ENCODE measurements at regions not wholly inside any gene's neighbourhood (a gene's known extent, or its start where the extent isn't known, plus 50 kb on each side); places are given as distances from the start of the nearest gene placed in this dataset.

DNA sequence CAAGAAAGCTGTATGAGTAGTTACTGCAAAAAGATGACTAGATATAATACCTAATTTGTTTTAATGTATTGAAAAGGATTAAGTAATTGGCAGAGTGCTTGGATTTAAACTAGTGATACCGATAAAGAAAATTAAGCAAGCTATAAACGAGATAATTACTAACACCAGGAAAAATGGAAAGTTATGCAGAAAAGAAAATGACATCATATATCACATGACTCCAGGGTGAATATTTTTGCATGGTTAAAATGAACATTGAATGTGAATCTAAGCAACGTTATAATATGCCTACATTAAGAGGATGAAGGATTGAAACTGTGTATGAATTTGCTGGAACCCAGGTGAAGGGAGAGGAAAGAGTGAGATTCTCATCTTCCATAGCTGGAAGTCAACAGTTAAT is 644.4 kb downstream of the ADGRL2 start:
- Histone ChIP-seq H3K36me3 (no peaks in the 10 kb centered on the region), H3K4me3 (no peak overlapping the region), H3K9me3 (no peaks in the 10 kb centered on the region), H3K27ac (no peak overlapping the region), H3K4me1 (no peaks in the 10 kb centered on the region), H3K27me3 (no peaks in the 10 kb centered on the region)
- DNase-seq (no peak), ATAC-seq (no peak)
- in situ Hi-C loops (cut with MboI; ENCODE audit: low sequenced_read_pairs in 4 of 4): no loop called here
- TF ChIP-seq, protein P1, sequence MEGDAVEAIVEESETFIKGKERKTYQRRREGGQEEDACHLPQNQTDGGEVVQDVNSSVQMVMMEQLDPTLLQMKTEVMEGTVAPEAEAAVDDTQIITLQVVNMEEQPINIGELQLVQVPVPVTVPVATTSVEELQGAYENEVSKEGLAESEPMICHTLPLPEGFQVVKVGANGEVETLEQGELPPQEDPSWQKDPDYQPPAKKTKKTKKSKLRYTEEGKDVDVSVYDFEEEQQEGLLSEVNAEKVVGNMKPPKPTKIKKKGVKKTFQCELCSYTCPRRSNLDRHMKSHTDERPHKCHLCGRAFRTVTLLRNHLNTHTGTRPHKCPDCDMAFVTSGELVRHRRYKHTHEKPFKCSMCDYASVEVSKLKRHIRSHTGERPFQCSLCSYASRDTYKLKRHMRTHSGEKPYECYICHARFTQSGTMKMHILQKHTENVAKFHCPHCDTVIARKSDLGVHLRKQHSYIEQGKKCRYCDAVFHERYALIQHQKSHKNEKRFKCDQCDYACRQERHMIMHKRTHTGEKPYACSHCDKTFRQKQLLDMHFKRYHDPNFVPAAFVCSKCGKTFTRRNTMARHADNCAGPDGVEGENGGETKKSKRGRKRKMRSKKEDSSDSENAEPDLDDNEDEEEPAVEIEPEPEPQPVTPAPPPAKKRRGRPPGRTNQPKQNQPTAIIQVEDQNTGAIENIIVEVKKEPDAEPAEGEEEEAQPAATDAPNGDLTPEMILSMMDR (IDR thresholded peaks at IDR 0.05 in 4 of 5, conservative IDR thresholded peaks at IDR 0.05 in 1 of 5): no peak
- no peak for TF ChIP-seq POLR2A (IDR thresholded peaks at IDR 0.05)
- intact Hi-C loops (cut with DNase I; ENCODE audit: low total_unique reads): no loop called here

DNA sequence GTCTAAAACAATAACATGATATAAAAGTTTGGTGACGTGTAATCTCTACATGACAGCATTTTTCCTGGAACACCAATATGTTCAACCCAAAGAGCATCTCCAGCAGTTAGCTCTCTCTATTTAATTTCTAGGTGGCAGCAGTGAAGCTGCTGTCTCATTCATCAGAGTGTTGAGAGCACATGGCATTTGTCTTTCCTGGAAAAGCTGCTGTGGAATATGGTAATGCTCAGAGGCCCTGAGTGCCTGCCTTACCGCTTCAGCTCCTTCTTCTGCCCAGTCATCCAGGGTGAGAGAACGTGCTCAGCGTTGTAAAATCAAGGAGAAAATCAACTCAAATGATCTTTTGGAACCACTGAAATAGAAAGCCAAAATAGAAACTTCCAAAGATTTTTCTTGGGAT is 640.7 kb downstream of the ADGRL2 start:
- H3K4me3 ChIP-seq: no peak overlapping the region
- H3K4me1 ChIP-seq: no peaks in the 10 kb centered on the region
- H3K36me3 ChIP-seq: no peaks in the 10 kb centered on the region
- H3K27me3 ChIP-seq: no peaks in the 10 kb centered on the region
- intact Hi-C loops (cut with DNase I; ENCODE audit: low total_unique reads): no loop called here
- no peak overlapping the region for H3K27ac ChIP-seq
- in situ Hi-C loops (cut with MboI; ENCODE audit: low sequenced_read_pairs in 4 of 4): no loop called here
- H3K9me3 ChIP-seq: no peaks in the 10 kb centered on the region
- ATAC-seq (no peak), DNase-seq (no peak)
- TF ChIP-seq, protein P1 (IDR thresholded peaks at IDR 0.05 in 4 of 5, conservative IDR thresholded peaks at IDR 0.05 in 1 of 5): no peak
- no peak for TF ChIP-seq POLR2A (IDR thresholded peaks at IDR 0.05)

DNA sequence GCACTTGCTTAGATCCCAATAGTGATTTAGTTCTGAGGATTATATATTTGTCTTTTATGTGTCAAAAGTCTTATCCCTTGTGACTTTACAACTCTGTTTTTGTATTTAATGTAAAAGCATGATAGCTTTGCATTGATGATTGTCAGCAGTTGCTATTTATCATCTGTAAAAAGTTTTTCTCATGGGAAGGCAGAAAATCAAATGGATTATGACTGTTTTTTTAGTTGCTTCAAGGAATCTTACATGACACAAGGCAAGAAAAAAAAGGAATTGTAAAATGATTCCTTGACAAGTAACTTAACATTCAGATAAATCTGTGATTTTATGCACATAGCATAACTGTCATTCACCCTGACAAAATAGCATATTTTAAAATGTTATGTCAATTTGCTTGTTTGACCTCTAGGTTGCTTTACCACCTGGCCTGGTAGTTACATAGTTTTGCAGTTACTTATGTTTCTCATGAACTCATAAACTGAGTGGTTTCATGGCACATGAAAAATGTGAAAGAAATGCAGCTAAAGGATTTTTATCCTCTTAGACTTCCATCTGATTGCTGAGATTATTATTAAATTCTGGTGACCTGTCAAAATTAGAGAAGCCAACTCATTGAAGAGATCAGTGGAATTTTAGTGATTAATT is 622.6 kb downstream of the ADGRL2 start:
- H3K27ac ChIP-seq: no peak overlapping the region
- no peak overlapping the region for H3K4me3 ChIP-seq
- ATAC-seq (no peak), DNase-seq (no peak)
- no peaks in the 10 kb centered on the region for H3K4me1 ChIP-seq
- in situ Hi-C loops (cut with MboI; ENCODE audit: low sequenced_read_pairs in 4 of 4): no loop called here
- TF ChIP-seq, protein P1 (IDR thresholded peaks at IDR 0.05 in 4 of 5, conservative IDR thresholded peaks at IDR 0.05 in 1 of 5): no peak
- no peaks in the 10 kb centered on the region for H3K27me3 ChIP-seq
- no peaks in the 10 kb centered on the region for H3K9me3 ChIP-seq
- intact Hi-C loops (cut with DNase I; ENCODE audit: low total_unique reads): no loop called here
- H3K36me3 ChIP-seq: no peaks in the 10 kb centered on the region

DNA sequence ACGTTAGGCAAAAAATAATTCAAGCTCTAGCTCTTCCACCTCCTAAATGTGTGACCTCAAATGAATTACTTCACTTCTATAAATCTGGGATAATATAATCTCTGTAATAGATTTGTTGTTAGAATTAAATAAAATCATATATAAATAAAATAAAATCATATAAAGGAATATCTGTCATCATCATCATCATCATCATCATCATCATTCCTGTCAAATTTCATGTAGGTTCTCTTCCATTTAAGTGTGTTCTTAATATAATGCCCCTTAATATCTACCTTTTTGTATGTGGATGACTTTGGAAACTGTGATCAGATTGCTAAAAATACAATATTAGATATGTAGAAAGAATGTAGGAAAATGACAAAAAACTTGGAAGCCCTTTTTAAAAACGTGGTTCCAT is 621.0 kb downstream of the ADGRL2 start:
- intact Hi-C loops (cut with DNase I; ENCODE audit: low total_unique reads): no loop called here
- Histone ChIP-seq H3K9me3 (no peaks in the 10 kb centered on the region), H3K4me3 (no peak overlapping the region), H3K27ac (no peak overlapping the region), H3K27me3 (no peaks in the 10 kb centered on the region), H3K4me1 (no peaks in the 10 kb centered on the region), H3K36me3 (no peaks in the 10 kb centered on the region)
- no peak for TF ChIP-seq POLR2A (IDR thresholded peaks at IDR 0.05)
- TF ChIP-seq, protein P1 (IDR thresholded peaks at IDR 0.05 in 4 of 5, conservative IDR thresholded peaks at IDR 0.05 in 1 of 5): no peak
- ATAC-seq: no peak
- no peak for DNase-seq
- in situ Hi-C loops (cut with MboI; ENCODE audit: low sequenced_read_pairs in 4 of 4): no loop called here

DNA sequence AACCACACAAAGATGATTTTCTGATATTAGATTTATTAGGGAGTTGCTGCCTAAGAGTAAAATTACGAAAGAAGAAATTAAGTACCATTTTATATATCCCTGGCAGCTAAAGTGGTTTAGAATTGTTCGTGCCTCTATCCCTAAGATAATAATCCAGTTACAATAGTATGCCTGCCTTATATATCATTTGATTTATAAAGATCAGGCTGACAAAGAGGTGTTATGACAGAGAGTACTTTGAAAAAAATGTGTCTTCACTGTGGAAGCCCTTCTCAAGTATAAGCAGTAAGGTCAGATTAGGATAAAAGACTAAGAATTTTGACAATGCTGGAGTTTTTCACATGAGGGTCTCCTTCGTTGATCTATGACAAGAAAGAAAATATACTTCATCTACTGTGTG is 619.9 kb downstream of the ADGRL2 start:
- Histone ChIP-seq H3K36me3 (no peaks in the 10 kb centered on the region), H3K27ac (no peak overlapping the region), H3K4me3 (no peak overlapping the region), H3K9me3 (no peaks in the 10 kb centered on the region), H3K27me3 (no peaks in the 10 kb centered on the region), H3K4me1 (no peaks in the 10 kb centered on the region)
- intact Hi-C loops (cut with DNase I; ENCODE audit: low total_unique reads): no loop called here
- ATAC-seq (no peak), DNase-seq (no peak)
- in situ Hi-C loops (cut with MboI; ENCODE audit: low sequenced_read_pairs in 4 of 4): no loop called here
- no peak for TF ChIP-seq POLR2A (IDR thresholded peaks at IDR 0.05)
- TF ChIP-seq, protein P1 (IDR thresholded peaks at IDR 0.05 in 4 of 5, conservative IDR thresholded peaks at IDR 0.05 in 1 of 5): no peak

Data from gastrocnemius medialis (tissue), 4 donors.